ENCODE measurements at regions not wholly inside any gene's neighbourhood (a gene's known extent, or its start where the extent isn't known, plus 50 kb on each side); places are given as distances from the start of the nearest gene placed in this dataset.

- DNase-seq (ENCODE audit: low read depth), result no peak
- ChIA-PET CTCF (no interaction called here), POLR2A (no interaction called here)
- no peaks in the 10 kb centered on the region for H3K27me3 ChIP-seq (ENCODE audit: control insufficient read depth, insufficient read depth, low read length)
- H3K36me3 ChIP-seq (ENCODE audit: control insufficient read depth, insufficient read depth, low read length), result no peaks in the 10 kb centered on the region
- H3K4me3 ChIP-seq (ENCODE audit: low read depth, low read length), result no peak overlapping the region
- TF ChIP-seq CTCF (IDR thresholded peaks at IDR 0.05; ENCODE audit: insufficient read depth, low read depth, low read length), result no peak
Measured at GRCh38 chr3:176068750-176069149, 1128.5 kb downstream of the TBL1XR1 start.

GRCh38 chr3:176058856-176059255 is 1138.4 kb downstream of the TBL1XR1 start:
- ChIA-PET CTCF (no interaction called here), POLR2A (no interaction called here)
- Histone ChIP-seq H3K4me3 (ENCODE audit: low read depth, low read length) (no peak overlapping the region), H3K27me3 (ENCODE audit: control insufficient read depth, insufficient read depth, low read length) (no peaks in the 10 kb centered on the region), H3K36me3 (ENCODE audit: control insufficient read depth, insufficient read depth, low read length) (no peaks in the 10 kb centered on the region)
- DNase-seq (ENCODE audit: low read depth), result no peak
- no peak for TF ChIP-seq CTCF (IDR thresholded peaks at IDR 0.05; ENCODE audit: insufficient read depth, low read depth, low read length)

GRCh38 chr3:176055836-176056235 is 1141.4 kb downstream of the TBL1XR1 start:
- no peak for TF ChIP-seq CTCF (IDR thresholded peaks at IDR 0.05; ENCODE audit: insufficient read depth, low read depth, low read length)
- H3K27me3 ChIP-seq (ENCODE audit: control insufficient read depth, insufficient read depth, low read length), result no peaks in the 10 kb centered on the region
- no peak for DNase-seq (ENCODE audit: low read depth)
- CTCF ChIA-PET, result no interaction called here
- H3K4me3 ChIP-seq (ENCODE audit: low read depth, low read length), result no peak overlapping the region
- H3K36me3 ChIP-seq (ENCODE audit: control insufficient read depth, insufficient read depth, low read length), result no peaks in the 10 kb centered on the region
- POLR2A ChIA-PET, result no interaction called here

DNA sequence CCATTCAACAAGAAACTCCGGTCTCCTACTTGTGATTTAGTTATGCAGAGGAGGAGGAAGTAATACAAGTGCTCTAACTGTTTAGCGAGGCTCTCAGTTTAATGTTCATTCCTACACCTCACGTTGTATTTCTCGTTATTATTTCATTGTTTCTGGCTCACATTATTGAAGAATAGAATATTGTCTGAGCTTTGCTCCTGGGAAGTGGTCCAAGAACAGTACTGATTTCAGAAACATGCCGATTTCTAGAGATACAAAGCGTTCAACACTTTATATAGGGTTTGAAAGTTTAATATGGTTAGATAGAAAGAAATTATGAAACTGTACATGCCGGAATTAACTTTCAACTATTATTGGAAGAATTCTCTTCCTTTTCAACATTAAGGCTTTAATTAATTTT is 1145.5 kb downstream of the TBL1XR1 start:
- POLR2A ChIA-PET, result no interaction called here

DNA sequence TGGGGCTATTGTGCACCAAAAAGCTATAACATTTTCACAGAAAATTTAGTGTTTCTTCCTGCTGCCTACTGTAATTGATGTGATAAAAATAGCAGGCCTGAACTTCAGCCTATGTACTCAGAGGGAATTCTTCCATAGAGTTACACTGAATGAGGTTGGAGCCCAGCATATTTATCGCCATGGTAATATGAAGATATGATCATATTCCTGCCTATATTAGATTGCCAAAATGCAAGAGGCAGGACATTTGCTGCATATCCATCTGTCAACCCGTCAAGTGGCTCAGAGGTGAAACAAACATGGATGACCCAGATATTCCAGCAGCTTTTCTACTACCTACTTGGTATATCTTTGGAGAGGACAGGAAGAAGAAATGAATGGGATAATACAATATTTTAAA is 1150.6 kb downstream of the TBL1XR1 start:
- no peak for TF ChIP-seq CTCF (IDR thresholded peaks at IDR 0.05; ENCODE audit: insufficient read depth, low read depth, low read length)
- CTCF ChIA-PET, result no interaction called here

More for the DNA sequence above, 1145.5 kb downstream of the TBL1XR1 start:
- Histone ChIP-seq H3K4me3 (ENCODE audit: low read depth, low read length) (no peak overlapping the region), H3K36me3 (ENCODE audit: control insufficient read depth, insufficient read depth, low read length) (no peaks in the 10 kb centered on the region), H3K27me3 (ENCODE audit: control insufficient read depth, insufficient read depth, low read length) (no peaks in the 10 kb centered on the region)
- no peak for TF ChIP-seq CTCF (IDR thresholded peaks at IDR 0.05; ENCODE audit: insufficient read depth, low read depth, low read length)
- no peak for DNase-seq (ENCODE audit: low read depth)
- CTCF ChIA-PET, result no interaction called here

More for the DNA sequence above, 1150.6 kb downstream of the TBL1XR1 start:
- no peak overlapping the region for H3K4me3 ChIP-seq (ENCODE audit: low read depth, low read length)
- DNase-seq (ENCODE audit: low read depth), result no peak
- H3K36me3 ChIP-seq (ENCODE audit: control insufficient read depth, insufficient read depth, low read length), result no peaks in the 10 kb centered on the region
- POLR2A ChIA-PET, result no interaction called here
- no peaks in the 10 kb centered on the region for H3K27me3 ChIP-seq (ENCODE audit: control insufficient read depth, insufficient read depth, low read length)
